Thoracic aorta (tissue), 2 donors: ENCODE measurements at regions not wholly inside any gene's neighbourhood (a gene's known extent, or its start where the extent isn't known, plus 50 kb on each side); places are given as distances from the start of the nearest gene placed in this dataset.

Experiments used
- ATAC-seq: fragments of 150-250 bp; one replicate; pipeline ENCODE4 v1.8.0; 2017; ENCODE audit warnings: low read depth; ENCODE audit not compliant: insufficient number of reproducible peaks, low FRiP score
- DNase-seq: peaks from one replicate; pipeline ENCODE4 v3.0.0-alpha.2; 2020; ENCODE audit warnings: low spot score
- H3K27ac ChIP-seq, 2 donors: fragments of 200-600 bp; sonication (generic); 1 replicate in 1 of 2; 2 replicates in 1 of 2; pipeline ENCODE4 v1.5.1; 2016; ENCODE audit warnings: mild to moderate bottlenecking in 2 of 2, moderate library complexity in 2 of 2
- H3K27me3 ChIP-seq: fragments of 200-600 bp; sonication (generic); replicated peaks from 2 replicates; pipeline ENCODE4 v1.6.0; 2016; ENCODE audit warnings: mild to moderate bottlenecking; ENCODE audit not compliant: insufficient read depth
- H3K36me3 ChIP-seq: fragments of 200-600 bp; sonication (generic); one replicate; pipeline ENCODE4 v1.5.1; 2016
- H3K4me1 ChIP-seq, 2 donors: fragments of 200-600 bp; sonication (generic); 1 replicate in 1 of 2; 2 replicates in 1 of 2; pipeline versions ENCODE4 v1.5.1 to v1.6.0; 2016; ENCODE audit warnings: low read depth in 2 of 2, mild to moderate bottlenecking in 1 of 2; ENCODE audit not compliant: control insufficient read depth in 1 of 2
- H3K4me3 ChIP-seq: fragments of 200-600 bp; sonication (generic); 2 replicates; pipeline ENCODE4 v1.5.1; 2016; ENCODE audit warnings: mild to moderate bottlenecking
- H3K9me3 ChIP-seq: fragments of 200-600 bp; sonication (generic); 2 replicates; pipeline ENCODE4 v1.5.1; 2016
- CTCF ChIP-seq: fragments of 200-600 bp; sonication (generic); IDR thresholded peaks from one replicate; pipeline ENCODE4 v1.5.1; 2019; ENCODE audit warnings: antibody characterized with exemption

GRCh38 chr13:111064661-111065060, 50.4 kb upstream of the ARHGEF7 start:
- DNase-seq (no peak), ATAC-seq (no peak)
- Histone ChIP-seq H3K27me3 (no peaks in the 10 kb centered on the region), H3K36me3 (no peaks in the 10 kb centered on the region), H3K9me3 (no peaks in the 10 kb centered on the region), H3K4me1 (no peaks in the 10 kb centered on the region), H3K27ac (no peak overlapping the region), H3K4me3 (no peak overlapping the region)
- TF ChIP-seq CTCF = no peak

- TF ChIP-seq CTCF = no peak
- ATAC-seq = no peak
- no peak for DNase-seq
- Histone ChIP-seq H3K9me3 (no peaks in the 10 kb centered on the region), H3K27me3 (no peaks in the 10 kb centered on the region), H3K36me3 (no peaks in the 10 kb centered on the region), H3K4me1 (no peaks in the 10 kb centered on the region), H3K27ac (no peak overlapping the region), H3K4me3 (no peak overlapping the region)
These were observed 52.1 kb upstream of the ARHGEF7 start for GRCh38 chr13:111062966-111063365.

GRCh38 chr13:111062305-111062704, 52.8 kb upstream of the ARHGEF7 start:
- no peak overlapping the region for H3K4me3 ChIP-seq
- H3K36me3 ChIP-seq = no peaks in the 10 kb centered on the region
- no peak overlapping the region for H3K27ac ChIP-seq
- no peaks in the 10 kb centered on the region for H3K4me1 ChIP-seq
- no peaks in the 10 kb centered on the region for H3K27me3 ChIP-seq
- TF ChIP-seq CTCF = no peak
- DNase-seq (no peak), ATAC-seq (no peak)
- no peaks in the 10 kb centered on the region for H3K9me3 ChIP-seq

- DNase-seq = no peak
- no peaks in the 10 kb centered on the region for H3K4me1 ChIP-seq
- no peak for ATAC-seq
- H3K27me3 ChIP-seq = no peaks in the 10 kb centered on the region
- no peak for TF ChIP-seq CTCF
- H3K36me3 ChIP-seq = no peaks in the 10 kb centered on the region
- no peak overlapping the region for H3K27ac ChIP-seq
- no peaks in the 10 kb centered on the region for H3K9me3 ChIP-seq
- H3K4me3 ChIP-seq = no peak overlapping the region
These were observed 53.6 kb upstream of the ARHGEF7 start for GRCh38 chr13:111061358-111062045.

- Histone ChIP-seq H3K27ac (no peak overlapping the region), H3K4me3 (no peak overlapping the region), H3K9me3 (no peaks in the 10 kb centered on the region), H3K36me3 (no peaks in the 10 kb centered on the region), H3K4me1 (no peaks in the 10 kb centered on the region), H3K27me3 (no peaks in the 10 kb centered on the region)
- TF ChIP-seq CTCF = no peak
- no peak for ATAC-seq
- no peak for DNase-seq
These were observed 54.7 kb upstream of the ARHGEF7 start for GRCh38 chr13:111060237-111060919.
